Tibial artery (tissue), 4 donors: ENCODE measurements at regions not wholly inside any gene's neighbourhood (a gene's known extent, or its start where the extent isn't known, plus 50 kb on each side); places are given as distances from the start of the nearest gene placed in this dataset.
"Not testable (repeated sequence)": the region's sequence is repeated elsewhere in the genome, so short reads cannot be mapped to it uniquely, and the experiment has no call there.

ENCODE experiments used
- DNase-seq, 2 donors: peaks; one replicate each; pipeline ENCODE4 v3.0.0-alpha.2; 2019
- H3K27ac ChIP-seq, 2 donors: fragments of 200-600 bp; sonication (generic) in 1 of 2; 1 replicate in 1 of 2; 2 replicates in 1 of 2; pipeline ENCODE4 v1.5.1; 2018 to 2019; ENCODE audit warnings: mild to moderate bottlenecking in 1 of 2
- H3K27me3 ChIP-seq, 2 donors: fragments of 200-600 bp; sonication (generic) in 1 of 2; one replicate each; pipeline versions ENCODE4 v1.5.1 to v1.6.0; 2016 to 2019
- H3K36me3 ChIP-seq, 3 donors: fragments of 200-600 bp; sonication (generic) in 2 of 3; one replicate each; pipeline ENCODE4 v1.5.1; 2016 to 2019; ENCODE audit warnings: mild to moderate bottlenecking in 2 of 3
- H3K4me1 ChIP-seq, 4 donors: fragments of 200-600 bp; sonication (generic) in 2 of 4; 1 replicate in 3 of 4; 2 replicates in 1 of 4; pipeline ENCODE4 v1.5.1; 2016 to 2019
- H3K4me3 ChIP-seq, 2 donors: fragments of 200-600 bp; sonication (generic) in 1 of 2; 1 replicate in 1 of 2; 2 replicates in 1 of 2; pipeline ENCODE4 v1.5.1; 2018 to 2019; ENCODE audit warnings: mild to moderate bottlenecking in 2 of 2
- H3K9me3 ChIP-seq, 3 donors: fragments of 200-600 bp; sonication (generic) in 1 of 3; one replicate each; pipeline ENCODE4 v1.5.1; 2016 to 2019
- intact Hi-C: fragments of 100-400 bp; cut with DNase I; formaldehyde crosslinking; loops from one replicate; pipeline ENCODE4 v1.15.0; 2023; ENCODE audit warnings: low total_unique reads
- TF ChIP-seq, protein P1 (sequence below), 2 experiments: fragments of 200-600 bp in 1 of 2; fragments of 450-650 bp in 1 of 2; IDR thresholded peaks; one replicate each; pipeline ENCODE4 v1.5.1; 2017 to 2019; ENCODE audit warnings: antibody characterized with exemption in 2 of 2, mild to moderate bottlenecking in 1 of 2, moderate library complexity in 1 of 2

DNA sequence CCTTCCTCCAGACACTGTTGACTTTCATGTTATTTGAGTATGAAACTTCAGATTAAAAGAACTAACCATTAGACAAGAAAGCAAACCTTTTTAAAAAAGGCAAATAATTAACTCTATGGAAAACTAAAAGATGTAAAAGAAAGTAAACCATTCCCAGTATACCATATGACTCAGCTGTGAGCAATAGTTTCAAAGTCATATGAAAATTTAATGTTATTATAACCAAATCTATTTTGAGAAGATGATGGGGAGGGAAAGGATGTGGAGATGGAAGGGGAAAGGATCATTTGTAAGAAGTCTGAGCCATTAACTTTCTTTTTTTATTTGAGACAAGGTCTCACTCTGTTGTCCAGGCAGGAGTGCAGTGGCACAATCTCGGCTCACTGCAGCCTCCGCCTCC lies 131.8 kb downstream of the IRX5 start:
- Histone ChIP-seq H3K9me3 (no peaks in the 10 kb centered on the region), H3K36me3 (no peaks in the 10 kb centered on the region), H3K4me1 (no peaks in the 10 kb centered on the region), H3K27me3 (peaks cover 0 to 2% of the 10 kb centered on the region in 2 donors), H3K4me3 (no peak overlapping the region), H3K27ac (no peak overlapping the region)
- DNase-seq, result no peak
- intact Hi-C loops, result no loop called here
- TF ChIP-seq, protein P1, sequence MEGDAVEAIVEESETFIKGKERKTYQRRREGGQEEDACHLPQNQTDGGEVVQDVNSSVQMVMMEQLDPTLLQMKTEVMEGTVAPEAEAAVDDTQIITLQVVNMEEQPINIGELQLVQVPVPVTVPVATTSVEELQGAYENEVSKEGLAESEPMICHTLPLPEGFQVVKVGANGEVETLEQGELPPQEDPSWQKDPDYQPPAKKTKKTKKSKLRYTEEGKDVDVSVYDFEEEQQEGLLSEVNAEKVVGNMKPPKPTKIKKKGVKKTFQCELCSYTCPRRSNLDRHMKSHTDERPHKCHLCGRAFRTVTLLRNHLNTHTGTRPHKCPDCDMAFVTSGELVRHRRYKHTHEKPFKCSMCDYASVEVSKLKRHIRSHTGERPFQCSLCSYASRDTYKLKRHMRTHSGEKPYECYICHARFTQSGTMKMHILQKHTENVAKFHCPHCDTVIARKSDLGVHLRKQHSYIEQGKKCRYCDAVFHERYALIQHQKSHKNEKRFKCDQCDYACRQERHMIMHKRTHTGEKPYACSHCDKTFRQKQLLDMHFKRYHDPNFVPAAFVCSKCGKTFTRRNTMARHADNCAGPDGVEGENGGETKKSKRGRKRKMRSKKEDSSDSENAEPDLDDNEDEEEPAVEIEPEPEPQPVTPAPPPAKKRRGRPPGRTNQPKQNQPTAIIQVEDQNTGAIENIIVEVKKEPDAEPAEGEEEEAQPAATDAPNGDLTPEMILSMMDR (IDR thresholded peaks at IDR 0.05), result no peak

GRCh38 chr16:55072976-55073375 lies 142.3 kb downstream of the IRX5 start:
- H3K4me3 ChIP-seq, result no peak overlapping the region
- intact Hi-C loops, result no loop called here
- H3K9me3 ChIP-seq, result no peaks in the 10 kb centered on the region
- no peak for DNase-seq
- TF ChIP-seq, protein P1 (IDR thresholded peaks at IDR 0.05), result no peak
- no peaks in the 10 kb centered on the region for H3K4me1 ChIP-seq
- H3K27ac ChIP-seq, result no peak overlapping the region
- H3K36me3 ChIP-seq, result no peaks in the 10 kb centered on the region
- no peaks in the 10 kb centered on the region for H3K27me3 ChIP-seq

GRCh38 chr16:55073830-55074229 lies 143.2 kb downstream of the IRX5 start:
- intact Hi-C loops, result no loop called here
- TF ChIP-seq, protein P1 (IDR thresholded peaks at IDR 0.05), result no peak
- H3K4me1 ChIP-seq, result no peaks in the 10 kb centered on the region
- no peak overlapping the region for H3K4me3 ChIP-seq
- H3K36me3 ChIP-seq, result no peaks in the 10 kb centered on the region
- no peaks in the 10 kb centered on the region for H3K9me3 ChIP-seq
- DNase-seq, result no peak
- no peak overlapping the region for H3K27ac ChIP-seq
- no peaks in the 10 kb centered on the region for H3K27me3 ChIP-seq

DNA sequence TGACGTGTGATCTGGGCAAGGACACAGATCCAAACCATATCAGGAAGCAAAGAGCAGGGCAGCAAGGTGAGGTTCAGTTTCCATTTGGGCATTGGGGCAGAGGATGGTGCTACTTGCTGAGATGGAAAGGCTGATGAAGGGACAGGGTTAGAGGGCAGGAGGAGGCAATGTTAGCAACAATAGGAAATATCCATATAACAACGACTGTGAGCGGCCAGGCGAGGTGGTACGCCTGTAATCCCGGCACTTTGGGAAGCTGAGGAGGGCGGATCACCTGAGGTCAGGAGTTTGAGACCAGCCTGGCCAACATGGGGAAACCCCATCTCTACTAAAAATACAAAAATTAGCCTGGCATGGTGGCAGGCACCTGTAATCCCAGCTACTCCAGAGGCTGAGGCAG lies 144.5 kb downstream of the IRX5 start:
- intact Hi-C loops, H3K36me3 ChIP-seq, DNase-seq, H3K9me3 ChIP-seq, H3K4me1 ChIP-seq, H3K4me3 ChIP-seq, H3K27ac ChIP-seq, H3K27me3 ChIP-seq: not testable (repeated sequence)

DNA sequence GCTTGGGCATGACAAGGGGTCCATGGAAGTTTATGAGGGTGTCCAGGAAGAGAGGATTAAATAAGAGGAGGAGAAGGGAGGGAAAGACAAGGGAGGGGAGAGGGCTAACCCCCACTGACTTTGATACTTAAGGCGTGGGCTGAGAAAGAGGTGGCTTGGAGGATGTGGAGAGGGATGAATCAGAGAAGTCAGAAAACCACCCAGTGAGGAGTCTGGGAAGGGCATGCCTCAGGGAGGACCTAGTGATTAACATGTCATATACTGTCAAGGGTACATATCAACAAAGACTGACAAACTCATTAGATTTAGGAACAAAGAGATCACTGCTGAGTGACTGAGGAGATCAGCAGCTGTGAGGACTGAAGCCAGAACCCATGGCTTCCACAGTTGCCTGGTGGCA lies 145.4 kb downstream of the IRX5 start:
- TF ChIP-seq, protein P1 (IDR thresholded peaks at IDR 0.05), result no peak
- intact Hi-C loops, result no loop called here

DNA sequence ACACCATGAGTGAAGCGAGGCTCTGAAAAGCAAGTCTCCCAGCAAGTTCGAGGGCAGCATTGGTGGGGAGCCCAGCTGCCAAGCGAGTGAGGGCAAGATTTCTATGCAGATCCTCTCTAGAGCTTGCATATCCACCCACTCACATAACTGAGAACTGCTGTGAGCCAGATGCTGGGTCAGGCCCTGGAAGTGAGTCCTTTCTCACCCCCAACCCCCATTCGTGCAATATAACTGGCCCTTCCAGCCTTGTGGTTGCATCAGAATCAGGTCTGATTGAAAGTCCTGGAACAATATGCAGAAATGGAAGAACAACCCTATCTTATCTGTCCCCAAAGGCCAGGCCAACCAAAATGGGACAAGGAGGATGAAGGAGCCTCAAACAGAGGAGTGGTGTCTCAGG lies 146.6 kb downstream of the IRX5 start:
- no peak for DNase-seq

More for the DNA sequence above, 145.4 kb downstream of the IRX5 start:
- Histone ChIP-seq H3K27ac (no peak overlapping the region), H3K9me3 (no peaks in the 10 kb centered on the region), H3K27me3 (no peaks in the 10 kb centered on the region), H3K4me1 (no peaks in the 10 kb centered on the region), H3K36me3 (no peaks in the 10 kb centered on the region), H3K4me3 (no peak overlapping the region)
- no peak for DNase-seq

More for the DNA sequence above, 146.6 kb downstream of the IRX5 start:
- intact Hi-C loops, result no loop called here
- Histone ChIP-seq H3K27ac (no peak overlapping the region), H3K9me3 (no peaks in the 10 kb centered on the region), H3K36me3 (no peaks in the 10 kb centered on the region), H3K4me1 (peaks cover 0 to 5% (median 2%) of the 10 kb centered on the region in 4 donors), H3K4me3 (no peak overlapping the region), H3K27me3 (no peaks in the 10 kb centered on the region)
- TF ChIP-seq, protein P1 (IDR thresholded peaks at IDR 0.05), result no peak
